LNCAP (cell line): ENCODE measurements at regions not wholly inside any gene's neighbourhood (a gene's known extent, or its start where the extent isn't known, plus 50 kb on each side); places are given as distances from the start of the nearest gene placed in this dataset.

Source experiments
- CTCF ChIP-seq: fragments of 450-650 bp; IDR thresholded peaks from 2 replicates; pipeline ENCODE4 v1.5.1; 2017; ENCODE audit warnings: mild to moderate bottlenecking

GRCh38 chr18:6644836-6645627 is 84.5 kb upstream of the ARHGAP28 start:
- no peak for TF ChIP-seq CTCF

- TF ChIP-seq CTCF = no peak
Observed at GRCh38 chr18:6646801-6647200, 82.7 kb upstream of the ARHGAP28 start.

- no peak for TF ChIP-seq CTCF
Observed at GRCh38 chr18:6648581-6648980, 80.9 kb upstream of the ARHGAP28 start.

- no peak for TF ChIP-seq CTCF
Observed at GRCh38 chr18:6649421-6650126, 79.9 kb upstream of the ARHGAP28 start.

- TF ChIP-seq CTCF = no peak
Observed at GRCh38 chr18:6650127-6650507, 79.4 kb upstream of the ARHGAP28 start.

- TF ChIP-seq CTCF = no peak
Observed at GRCh38 chr18:6650747-6651146, 78.8 kb upstream of the ARHGAP28 start.

- no peak for TF ChIP-seq CTCF
Observed at GRCh38 chr18:6652098-6652497, 77.4 kb upstream of the ARHGAP28 start.
